AG09309 (cell line): ENCODE measurements at regions not wholly inside any gene's neighbourhood (a gene's known extent, or its start where the extent isn't known, plus 50 kb on each side); places are given as distances from the start of the nearest gene placed in this dataset.
"Not testable (repeated sequence)": the region's sequence is repeated elsewhere in the genome, so short reads cannot be mapped to it uniquely, and the experiment has no call there.

Experiments used
- DNase-seq: peaks from one replicate; pipeline ENCODE4 v3.0.0-alpha.2; 2010; ENCODE audit warnings: low read depth
- H3K4me3 ChIP-seq: 2 replicates; pipeline ENCODE4 v1.5.1; 2011; ENCODE audit warnings: mild to moderate bottlenecking, low read depth, low read length, moderate library complexity; ENCODE audit not compliant: control insufficient read depth
- CTCF ChIP-seq: IDR thresholded peaks from 2 replicates; pipeline ENCODE4 v1.5.1; 2011; ENCODE audit warnings: mild to moderate bottlenecking, low read depth, low read length, inconsistent platforms; ENCODE audit not compliant: insufficient read depth, control insufficient read depth; ENCODE audit errors: missing control alignments

- no peak for TF ChIP-seq CTCF
- H3K4me3 ChIP-seq: no peak overlapping the region
- DNase-seq: no peak
Observed at GRCh38 chr10:37549054-37549453, 308.4 kb downstream of the ZNF248 start.

GRCh38 chr10:37535459-37536246, 321.8 kb downstream of the ZNF248 start:
- TF ChIP-seq CTCF: no peak
- DNase-seq: no peak

GRCh38 chr10:37534166-37534565, 323.2 kb downstream of the ZNF248 start:
- DNase-seq: no peak
- TF ChIP-seq CTCF: no peak
- no peak overlapping the region for H3K4me3 ChIP-seq

More at GRCh38 chr10:37535459-37536246, 321.8 kb downstream of the ZNF248 start:
- no peak overlapping the region for H3K4me3 ChIP-seq

GRCh38 chr10:37525410-37525809, 332.0 kb downstream of the ZNF248 start:
- TF ChIP-seq CTCF: peak; percentile 10
- not testable (repeated sequence) for H3K4me3 ChIP-seq, DNase-seq

- no peak for TF ChIP-seq CTCF
- DNase-seq: no peak
- H3K4me3 ChIP-seq: no peak overlapping the region
Observed at GRCh38 chr10:37520488-37520887, 336.9 kb downstream of the ZNF248 start.

GRCh38 chr10:37510520-37510919, 346.9 kb downstream of the ZNF248 start:
- not testable (repeated sequence) for DNase-seq

GRCh38 chr10:37496061-37496460, 361.3 kb downstream of the ZNF248 start:
- DNase-seq: no peak
- no peak for TF ChIP-seq CTCF
- no peak overlapping the region for H3K4me3 ChIP-seq

More at GRCh38 chr10:37510520-37510919, 346.9 kb downstream of the ZNF248 start:
- H3K4me3 ChIP-seq: not testable (repeated sequence)
